ENCODE measurements at regions not wholly inside any gene's neighbourhood (a gene's known extent, or its start where the extent isn't known, plus 50 kb on each side); places are given as distances from the start of the nearest gene placed in this dataset.

DNA sequence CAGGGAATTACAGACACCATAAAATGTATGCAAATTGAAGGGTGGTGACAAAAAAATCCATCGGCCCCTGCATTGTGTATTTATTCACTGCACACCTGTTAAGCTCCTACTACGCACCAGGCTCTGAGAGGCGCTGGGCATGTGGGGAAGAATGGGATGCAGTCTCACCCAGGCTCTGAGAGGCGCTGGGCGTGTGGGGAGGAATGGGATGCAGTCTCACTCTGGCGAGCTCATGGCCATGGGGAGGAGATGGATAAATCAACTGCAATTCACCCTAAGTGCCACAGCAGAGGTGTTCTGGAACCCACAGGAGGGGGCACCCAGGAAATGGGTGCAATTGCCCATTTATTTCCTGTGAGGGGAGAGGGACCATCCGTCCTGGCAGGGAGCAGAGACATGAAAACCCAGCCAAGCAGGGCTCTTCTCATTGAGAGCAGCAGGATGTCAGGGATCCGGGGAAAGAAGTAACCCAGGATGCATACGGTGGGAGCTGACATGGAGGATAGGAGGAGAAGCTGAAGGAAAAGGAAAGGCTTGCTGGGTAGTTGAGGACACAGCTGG is 798.7 kb downstream of the TBC1D22A start (continued):
- TF ChIP-seq NR1H2 (CRISPR knock-in tag; IDR thresholded peaks at IDR 0.05; ENCODE audit: borderline replicate concordance, low read depth), result no peak
- no peak for TF ChIP-seq RFXAP (CRISPR knock-in tag; IDR thresholded peaks at IDR 0.05; ENCODE audit: borderline replicate concordance)
- no peak for TF ChIP-seq ZNF142 (CRISPR knock-in tag; IDR thresholded peaks at IDR 0.05)
- TF ChIP-seq ATM (IDR thresholded peaks at IDR 0.05; ENCODE audit: borderline replicate concordance), result no peak
- no peak for TF ChIP-seq SRSF1 (optimal IDR thresholded peaks at IDR 0.05; ENCODE audit: low read depth, low read length)
- TF ChIP-seq ZFP41 (CRISPR knock-in tag; IDR thresholded peaks at IDR 0.05; ENCODE audit: borderline replicate concordance), result no peak
- TF ChIP-seq ATF5 (CRISPR knock-in tag; IDR thresholded peaks at IDR 0.05; ENCODE audit: low read depth), result no peak
- TF ChIP-seq HOMEZ (CRISPR knock-in tag; IDR thresholded peaks at IDR 0.05; ENCODE audit: low read depth), result no peak
- TF ChIP-seq ZNF496 (CRISPR knock-in tag; IDR thresholded peaks at IDR 0.05; ENCODE audit: insufficient replicate concordance), result no peak
- TF ChIP-seq ZNF850 (CRISPR knock-in tag; conservative IDR thresholded peaks at IDR 0.05), result no peak
- no peak for TF ChIP-seq PAX8 (CRISPR knock-in tag; IDR thresholded peaks at IDR 0.05; ENCODE audit: borderline replicate concordance)
- no peak for TF ChIP-seq REL (CRISPR knock-in tag; conservative IDR thresholded peaks at IDR 0.05)

Measured in HepG2 (cell line).